ENCODE measurements at regions not wholly inside any gene's neighbourhood (a gene's known extent, or its start where the extent isn't known, plus 50 kb on each side); places are given as distances from the start of the nearest gene placed in this dataset.
"Not testable (repeated sequence)": the region's sequence is repeated elsewhere in the genome, so short reads cannot be mapped to it uniquely, and the experiment has no call there.

- peak; percentile 39 for DNase-seq
Measured at GRCh38 chr5:40108764-40109390, 570.8 kb upstream of the PTGER4 start.

- DNase-seq, result not testable (repeated sequence)
Measured at GRCh38 chr5:40107786-40108185, 571.9 kb upstream of the PTGER4 start.

GRCh38 chr5:40106847-40107246 is 572.9 kb upstream of the PTGER4 start:
- DNase-seq, result no peak

GRCh38 chr5:40098313-40098712 is 581.4 kb upstream of the PTGER4 start:
- no peak for DNase-seq

- DNase-seq, result no peak
Measured at GRCh38 chr5:40093550-40093949, 586.2 kb upstream of the PTGER4 start.

GRCh38 chr5:40089269-40089668 is 590.4 kb upstream of the PTGER4 start:
- no peak for DNase-seq

GRCh38 chr5:40084614-40085013 is 595.1 kb upstream of the PTGER4 start:
- DNase-seq, result no peak

GRCh38 chr5:40082313-40082712 is 597.4 kb upstream of the PTGER4 start:
- no peak for DNase-seq

- no peak for DNase-seq
Measured at GRCh38 chr5:40080191-40080590, 599.5 kb upstream of the PTGER4 start.

- no peak for DNase-seq
Measured at GRCh38 chr5:40078898-40079575, 600.7 kb upstream of the PTGER4 start.

- DNase-seq, result no peak
Measured at GRCh38 chr5:40074826-40075225, 604.9 kb upstream of the PTGER4 start.

- DNase-seq, result no peak
Measured at GRCh38 chr5:40073927-40074326, 605.8 kb upstream of the PTGER4 start.

- no peak for DNase-seq
Measured at GRCh38 chr5:40071870-40072269, 607.8 kb upstream of the PTGER4 start.

GRCh38 chr5:40066616-40067015 is 613.1 kb upstream of the PTGER4 start:
- DNase-seq, result no peak

GRCh38 chr5:40052808-40053207 is 626.9 kb upstream of the PTGER4 start:
- no peak for DNase-seq

- no peak for DNase-seq
Measured at GRCh38 chr5:40046792-40047191, 622.0 kb upstream of the DAB2 start.

GRCh38 chr5:40045429-40045828 is 620.6 kb upstream of the DAB2 start:
- no peak for DNase-seq

GRCh38 chr5:40043916-40044315 is 619.1 kb upstream of the DAB2 start:
- no peak for DNase-seq

GRCh38 chr5:40041452-40041851 is 616.7 kb upstream of the DAB2 start:
- DNase-seq, result no peak

- DNase-seq, result no peak
Measured at GRCh38 chr5:40037713-40038112, 612.9 kb upstream of the DAB2 start.

GRCh38 chr5:40034441-40034840 is 609.7 kb upstream of the DAB2 start:
- DNase-seq, result no peak

- no peak for DNase-seq
Measured at GRCh38 chr5:40033411-40033810, 608.6 kb upstream of the DAB2 start.

- no peak for DNase-seq
Measured at GRCh38 chr5:40033009-40033408, 608.2 kb upstream of the DAB2 start.

- no peak for DNase-seq
Measured at GRCh38 chr5:40030661-40031060, 605.9 kb upstream of the DAB2 start.

Measured in left hindlimb (tissue), 1 donor.